C4-2B (cell line): ENCODE measurements at regions not wholly inside any gene's neighbourhood (a gene's known extent, or its start where the extent isn't known, plus 50 kb on each side); places are given as distances from the start of the nearest gene placed in this dataset.

ENCODE experiments used
- CTCF ChIP-seq: fragments of 450-650 bp; conservative IDR thresholded peaks from 2 replicates; pipeline ENCODE4 v1.5.1; 2017; ENCODE audit warnings: mild to moderate bottlenecking
- ZFX ChIP-seq: fragments of 450-650 bp; IDR thresholded peaks from 2 replicates; pipeline ENCODE4 v1.6.1; 2017

- TF ChIP-seq CTCF (no peak), ZFX (no peak)
Observed at GRCh38 chr2:156834431-156834830, 398.3 kb downstream of the GPD2 start.
